A549 (cell line): ENCODE measurements at regions not wholly inside any gene's neighbourhood (a gene's known extent, or its start where the extent isn't known, plus 50 kb on each side); places are given as distances from the start of the nearest gene placed in this dataset.

Experiments
- ATAC-seq, 2 experiments: fragments of 200-7000 bp in 1 of 2; fragments of >200 bp in 1 of 2; cut with Nextera tagmentation in 1 of 2; cut with Tn5 transposase in 1 of 2; 3 replicates each; pipeline versions ENCODE4 v1.8.0 to v1.9.1; 2018 to 2020; ENCODE audit warnings: mild to moderate bottlenecking in 1 of 2, moderate library complexity in 1 of 2
- CTCF ChIA-PET: fragments of 300-600 bp; sonication (Branson Sonifier 250); formaldehyde crosslinking; extraction: SDS; loops from one replicate; lab custom pipeline; 2021; ENCODE audit warnings: antibody characterized with exemption, inconsistent platforms; lab: Yijun Ruan, JAX
- POLR2A ChIA-PET: fragments of 350-600 bp; formaldehyde crosslinking; extraction: SDS; loops from one replicate; lab custom pipeline; 2021; ENCODE audit warnings: antibody characterized with exemption, inconsistent platforms; lab: Yijun Ruan, JAX
- DNase-seq, 2 experiments: peaks; one replicate each; pipeline versions ENCODE4 v3.0.0 to v3.0.0-alpha.2; 2011 to 2016; ENCODE audit warnings: low read depth in 1 of 2, low spot score in 1 of 2
- FAIRE-seq: peaks from 2 replicates; lab custom pipeline; 2011; peaks lifted over from hg19 to GRCh38; lab: Jason Lieb, UNC
- H3K27ac ChIP-seq, 2 experiments: fragments of >200 bp; sonication (Bioruptor Twin); formaldehyde crosslinking; 3 replicates each; pipeline ENCODE4 v1.5.1; 2016 to 2017
- H3K4me1 ChIP-seq: fragments of >200 bp; sonication (Bioruptor Twin); formaldehyde crosslinking; 3 replicates; pipeline ENCODE4 v1.6.1; 2016
- H3K4me2 ChIP-seq: fragments of >200 bp; sonication (Bioruptor Twin); formaldehyde crosslinking; 3 replicates; pipeline ENCODE4 v1.6.1; 2016
- H3K4me3 ChIP-seq: fragments of >200 bp; sonication (Bioruptor Twin); formaldehyde crosslinking; 3 replicates; pipeline ENCODE4 v1.5.1; 2016
- H3K9me3 ChIP-seq: fragments of >200 bp; sonication (Bioruptor Twin); formaldehyde crosslinking; 3 replicates; pipeline ENCODE4 v1.6.1; 2016
- ATOH8 ChIP-seq: fragments of 250-450 bp; sonication (Bioruptor Pico); IDR thresholded peaks from 2 replicates; pipeline ENCODE4 v1.5.0; 2020; ENCODE audit warnings: low read depth, mild to moderate bottlenecking, moderate library complexity
- BHLHE40 ChIP-seq: IDR thresholded peaks from 2 replicates; pipeline ENCODE4 v1.6.1; 2012; ENCODE audit warnings: low read depth, low read length, inconsistent platforms
- CBX8 ChIP-seq: fragments of 200-600 bp; sonication (generic); IDR thresholded peaks from 2 replicates; pipeline ENCODE4 v1.6.1; 2016
- CHD4 ChIP-seq: fragments of 200-600 bp; sonication (generic); IDR thresholded peaks from 2 replicates; pipeline ENCODE4 v1.6.1; 2016; ENCODE audit warnings: antibody characterized with exemption, mild to moderate bottlenecking, borderline replicate concordance
- ESRRA ChIP-seq: fragments of 150-350 bp; IDR thresholded peaks from 2 replicates; pipeline ENCODE4 v1.6.1; 2014; ENCODE audit warnings: mild to moderate bottlenecking, low read length, borderline replicate concordance
- FOSL2 ChIP-seq, 2 experiments: fragments of 450-650 bp in 1 of 2; fragments of >200 bp in 1 of 2; sonication (Bioruptor Twin) in 1 of 2; formaldehyde crosslinking; IDR thresholded peaks; 2 replicates each; pipeline versions ENCODE4 v1.5.0 to v1.6.1; 2016 to 2020; ENCODE audit warnings: mild to moderate bottlenecking in 1 of 2, moderate library complexity in 1 of 2
- GATA3 ChIP-seq: IDR thresholded peaks from 2 replicates; pipeline ENCODE4 v1.6.1; 2012; ENCODE audit warnings: borderline replicate concordance
- HDAC2 ChIP-seq: fragments of 200-600 bp; sonication (generic); IDR thresholded peaks from 2 replicates; pipeline ENCODE4 v1.6.1; 2016
- HEYL ChIP-seq: fragments of 250-450 bp; sonication (Bioruptor Pico); IDR thresholded peaks from 2 replicates; pipeline ENCODE4 v1.8.0; 2021; ENCODE audit warnings: mild to moderate bottlenecking, moderate library complexity
- HOXB5 ChIP-seq: fragments of 250-450 bp; sonication (Bioruptor Pico); IDR thresholded peaks from 2 replicates; pipeline ENCODE4 v1.5.0; 2020; ENCODE audit warnings: mild to moderate bottlenecking, moderate library complexity
- KDM1A ChIP-seq: fragments of 200-600 bp; sonication (generic); IDR thresholded peaks from 2 replicates; pipeline ENCODE4 v1.6.1; 2016; ENCODE audit warnings: low read depth, mild to moderate bottlenecking
- MAX ChIP-seq: IDR thresholded peaks from 2 replicates; pipeline ENCODE4 v1.6.1; 2012
- MAZ ChIP-seq: fragments of 150-350 bp; IDR thresholded peaks from 2 replicates; pipeline ENCODE4 v1.6.1; 2014; ENCODE audit warnings: antibody characterized with exemption, low read depth, low read length, borderline replicate concordance
- NPAS2 ChIP-seq: fragments of 250-450 bp; sonication (Bioruptor Pico); IDR thresholded peaks from 2 replicates; pipeline ENCODE4 v1.8.0; 2022; ENCODE audit warnings: mild to moderate bottlenecking, moderate library complexity, borderline replicate concordance
- PHF8 ChIP-seq: fragments of 200-600 bp; sonication (generic); IDR thresholded peaks from 2 replicates; pipeline ENCODE4 v1.6.1; 2016; ENCODE audit warnings: low read depth, mild to moderate bottlenecking, antibody characterized with exemption, moderate library complexity, borderline replicate concordance
- POLR2A ChIP-seq: IDR thresholded peaks from 2 replicates; pipeline ENCODE4 v1.6.1; 2012; ENCODE audit warnings: mild to moderate bottlenecking, low read length
- RAD21 ChIP-seq, 2 experiments: fragments of >200 bp in 1 of 2; sonication (Bioruptor Twin) in 1 of 2; formaldehyde crosslinking in 1 of 2; IDR thresholded peaks in 1 of 2; conservative IDR thresholded peaks in 1 of 2; 2 replicates in 1 of 2; 3 replicates in 1 of 2; pipeline ENCODE4 v1.6.1; 2012 to 2018; ENCODE audit warnings: inconsistent platforms in 1 of 2
- RARB ChIP-seq: fragments of 250-450 bp; sonication (Bioruptor Pico); IDR thresholded peaks from 2 replicates; pipeline ENCODE4 v1.8.0; 2021; ENCODE audit warnings: mild to moderate bottlenecking, moderate library complexity
- RFX5 ChIP-seq: fragments of 450-650 bp; IDR thresholded peaks from 2 replicates; pipeline ENCODE4 v1.7.1; 2014; ENCODE audit warnings: antibody characterized with exemption, mild to moderate bottlenecking, moderate library complexity
- SMC3 ChIP-seq: fragments of >200 bp; sonication (Bioruptor Twin); formaldehyde crosslinking; IDR thresholded peaks from 3 replicates; pipeline ENCODE4 v1.6.1; 2018; ENCODE audit warnings: inconsistent platforms
- SREBF2 ChIP-seq: fragments of 450-650 bp; IDR thresholded peaks from 2 replicates; pipeline ENCODE4 v1.6.1; 2014; ENCODE audit warnings: mild to moderate bottlenecking, moderate library complexity
- TFCP2L1 ChIP-seq: fragments of 250-450 bp; sonication (Bioruptor Pico); IDR thresholded peaks from 2 replicates; pipeline ENCODE4 v1.5.0; 2021; ENCODE audit warnings: mild to moderate bottlenecking
- ZC3H11A ChIP-seq: fragments of 450-650 bp; IDR thresholded peaks from 2 replicates; pipeline ENCODE4 v1.6.1; 2014; ENCODE audit warnings: antibody characterized with exemption, mild to moderate bottlenecking
- ZSCAN20 ChIP-seq: fragments of 250-450 bp; sonication (Bioruptor Pico); IDR thresholded peaks from 2 replicates; pipeline ENCODE4 v1.8.0; 2022; ENCODE audit warnings: mild to moderate bottlenecking, moderate library complexity
- WGBS: methylation state at CpG from one replicate; pipeline ENCODE4 v1.1.6; 2017; ENCODE audit errors: missing lambda C conversion rate; 5-methylcytosine and 5-hydroxymethylcytosine counted together
- TF ChIP-seq, protein P1 (sequence below): fragments of 200-600 bp; sonication (generic); IDR thresholded peaks from 2 replicates; pipeline ENCODE4 v1.6.1; 2016; ENCODE audit warnings: antibody characterized with exemption, mild to moderate bottlenecking, moderate library complexity
- TF ChIP-seq, protein P2 (sequence below): fragments of 150-350 bp; IDR thresholded peaks from 2 replicates; pipeline ENCODE4 v1.6.1; 2014; ENCODE audit warnings: low read depth, mild to moderate bottlenecking, low read length
- TF ChIP-seq, protein P3 (sequence below): fragments of >200 bp; sonication (Bioruptor Twin); formaldehyde crosslinking; IDR thresholded peaks from 3 replicates; pipeline ENCODE4 v1.6.1; 2016

DNA sequence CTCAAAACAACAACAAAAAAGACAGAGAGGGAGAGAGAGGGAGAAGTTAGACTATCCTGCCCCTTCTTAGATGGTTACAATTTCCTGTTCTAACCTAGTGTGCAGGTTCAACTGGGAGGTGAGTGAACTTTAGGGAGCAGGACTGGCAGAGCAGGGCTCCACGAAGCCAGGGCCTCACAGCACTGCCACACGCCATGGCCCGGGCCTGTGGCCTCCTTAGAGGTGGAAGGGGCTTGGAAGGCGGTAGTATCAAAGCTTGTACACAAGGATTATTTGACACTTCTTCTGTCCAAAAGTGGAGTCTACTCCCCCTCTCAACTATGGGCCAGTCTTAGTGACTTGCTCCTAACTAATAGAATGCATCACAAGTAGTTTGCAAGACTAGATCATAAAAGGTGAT is 62.9 kb upstream of the TMEM72 start:
- H3K4me1 ChIP-seq = no peaks in the 10 kb centered on the region
- POLR2A ChIA-PET = no interaction called here
- 8% methylated on average over 4 of the region's 4 CpGs for WGBS
- H3K4me3 ChIP-seq = no peak overlapping the region
- no peak for ATAC-seq
- no peak overlapping the region for H3K4me2 ChIP-seq
- CTCF ChIA-PET = interaction anchor here (1.4 to 4.4 kb wide), 2 partner anchors 9 to 17 kb away, joined by 4 to 22 read pairs; no protein-coding TSS in a partner anchor
- no peak overlapping the region for H3K27ac ChIP-seq
- no peaks in the 10 kb centered on the region for H3K9me3 ChIP-seq
- no peak for DNase-seq
- FAIRE-seq = no peak
- no peak for TF ChIP-seq ESRRA
- TF ChIP-seq HOXB5 (CRISPR knock-in tag) = no peak
- TF ChIP-seq HDAC2 = no peak
- TF ChIP-seq SREBF2 = no peak
- no peak for TF ChIP-seq ATOH8 (CRISPR knock-in tag)
- no peak for TF ChIP-seq PHF8
- TF ChIP-seq KDM1A = no peak
- TF ChIP-seq SMC3 = no peak
- no peak for TF ChIP-seq POLR2A
- no peak for TF ChIP-seq BHLHE40
- no peak for TF ChIP-seq MAX
- TF ChIP-seq RAD21 (conservative IDR thresholded peaks at IDR 0.05 in 1 of 2, IDR thresholded peaks at IDR 0.05 in 1 of 2) = no peak
- no peak for TF ChIP-seq GATA3
- TF ChIP-seq, protein P1, sequence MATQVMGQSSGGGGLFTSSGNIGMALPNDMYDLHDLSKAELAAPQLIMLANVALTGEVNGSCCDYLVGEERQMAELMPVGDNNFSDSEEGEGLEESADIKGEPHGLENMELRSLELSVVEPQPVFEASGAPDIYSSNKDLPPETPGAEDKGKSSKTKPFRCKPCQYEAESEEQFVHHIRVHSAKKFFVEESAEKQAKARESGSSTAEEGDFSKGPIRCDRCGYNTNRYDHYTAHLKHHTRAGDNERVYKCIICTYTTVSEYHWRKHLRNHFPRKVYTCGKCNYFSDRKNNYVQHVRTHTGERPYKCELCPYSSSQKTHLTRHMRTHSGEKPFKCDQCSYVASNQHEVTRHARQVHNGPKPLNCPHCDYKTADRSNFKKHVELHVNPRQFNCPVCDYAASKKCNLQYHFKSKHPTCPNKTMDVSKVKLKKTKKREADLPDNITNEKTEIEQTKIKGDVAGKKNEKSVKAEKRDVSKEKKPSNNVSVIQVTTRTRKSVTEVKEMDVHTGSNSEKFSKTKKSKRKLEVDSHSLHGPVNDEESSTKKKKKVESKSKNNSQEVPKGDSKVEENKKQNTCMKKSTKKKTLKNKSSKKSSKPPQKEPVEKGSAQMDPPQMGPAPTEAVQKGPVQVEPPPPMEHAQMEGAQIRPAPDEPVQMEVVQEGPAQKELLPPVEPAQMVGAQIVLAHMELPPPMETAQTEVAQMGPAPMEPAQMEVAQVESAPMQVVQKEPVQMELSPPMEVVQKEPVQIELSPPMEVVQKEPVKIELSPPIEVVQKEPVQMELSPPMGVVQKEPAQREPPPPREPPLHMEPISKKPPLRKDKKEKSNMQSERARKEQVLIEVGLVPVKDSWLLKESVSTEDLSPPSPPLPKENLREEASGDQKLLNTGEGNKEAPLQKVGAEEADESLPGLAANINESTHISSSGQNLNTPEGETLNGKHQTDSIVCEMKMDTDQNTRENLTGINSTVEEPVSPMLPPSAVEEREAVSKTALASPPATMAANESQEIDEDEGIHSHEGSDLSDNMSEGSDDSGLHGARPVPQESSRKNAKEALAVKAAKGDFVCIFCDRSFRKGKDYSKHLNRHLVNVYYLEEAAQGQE = no peak
- TF ChIP-seq RFX5 = no peak
- no peak for TF ChIP-seq ZC3H11A
- TF ChIP-seq HEYL = no peak

DNA sequence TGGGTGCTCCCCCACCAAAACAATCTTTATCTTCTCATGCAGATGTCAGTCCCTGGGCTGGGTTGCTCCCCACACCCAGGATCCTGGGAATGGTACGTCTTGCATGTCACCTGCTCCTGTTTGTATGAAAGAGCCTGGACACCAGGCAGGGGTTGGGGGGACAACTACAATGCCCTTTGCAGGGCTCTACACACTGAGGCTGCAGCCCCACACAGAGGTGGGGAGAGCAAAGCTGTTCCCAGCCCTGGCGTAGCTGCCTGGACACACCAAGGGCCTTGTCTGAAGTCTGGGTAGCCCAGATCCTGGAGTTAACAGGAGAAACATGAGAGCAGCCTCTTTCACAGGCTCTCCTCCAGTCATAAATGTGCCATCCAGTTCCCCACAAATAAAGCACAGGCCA is 61.2 kb upstream of the TMEM72 start:
- no peak for DNase-seq
- 33% methylated on average over 2 of the region's 2 CpGs for WGBS
- TF ChIP-seq, protein P2, sequence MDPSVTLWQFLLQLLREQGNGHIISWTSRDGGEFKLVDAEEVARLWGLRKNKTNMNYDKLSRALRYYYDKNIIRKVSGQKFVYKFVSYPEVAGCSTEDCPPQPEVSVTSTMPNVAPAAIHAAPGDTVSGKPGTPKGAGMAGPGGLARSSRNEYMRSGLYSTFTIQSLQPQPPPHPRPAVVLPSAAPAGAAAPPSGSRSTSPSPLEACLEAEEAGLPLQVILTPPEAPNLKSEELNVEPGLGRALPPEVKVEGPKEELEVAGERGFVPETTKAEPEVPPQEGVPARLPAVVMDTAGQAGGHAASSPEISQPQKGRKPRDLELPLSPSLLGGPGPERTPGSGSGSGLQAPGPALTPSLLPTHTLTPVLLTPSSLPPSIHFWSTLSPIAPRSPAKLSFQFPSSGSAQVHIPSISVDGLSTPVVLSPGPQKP = no peak
- TF ChIP-seq TFCP2L1 (CRISPR knock-in tag) (no peak), NPAS2 (CRISPR knock-in tag) (no peak)
- TF ChIP-seq, all 56 proteins: peak for 0
- Histone ChIP-seq H3K9me3 (no peaks in the 10 kb centered on the region), H3K27ac (no peak overlapping the region), H3K4me1 (no peaks in the 10 kb centered on the region), H3K4me3 (no peak overlapping the region), H3K4me2 (no peak overlapping the region)
- ATAC-seq = no peak
- POLR2A ChIA-PET = no interaction called here
- FAIRE-seq = no peak
- CTCF ChIA-PET = no interaction called here

- FAIRE-seq (no peak), ATAC-seq (no peak), DNase-seq (no peak)
- TF ChIP-seq CHD4 (no peak), FOSL2 (IDR thresholded peaks at IDR 0.05) (no peak), FOSL2 (CRISPR knock-in tag; IDR thresholded peaks at IDR 0.05) (no peak), MAZ (no peak), GATA3 (no peak), RARB (no peak), ZSCAN20 (CRISPR knock-in tag) (no peak), CBX8 (no peak), SREBF2 (no peak), PHF8 (no peak)
- TF ChIP-seq, protein P3, sequence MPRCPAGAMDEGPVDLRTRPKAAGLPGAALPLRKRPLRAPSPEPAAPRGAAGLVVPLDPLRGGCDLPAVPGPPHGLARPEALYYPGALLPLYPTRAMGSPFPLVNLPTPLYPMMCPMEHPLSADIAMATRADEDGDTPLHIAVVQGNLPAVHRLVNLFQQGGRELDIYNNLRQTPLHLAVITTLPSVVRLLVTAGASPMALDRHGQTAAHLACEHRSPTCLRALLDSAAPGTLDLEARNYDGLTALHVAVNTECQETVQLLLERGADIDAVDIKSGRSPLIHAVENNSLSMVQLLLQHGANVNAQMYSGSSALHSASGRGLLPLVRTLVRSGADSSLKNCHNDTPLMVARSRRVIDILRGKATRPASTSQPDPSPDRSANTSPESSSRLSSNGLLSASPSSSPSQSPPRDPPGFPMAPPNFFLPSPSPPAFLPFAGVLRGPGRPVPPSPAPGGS = no peak
- ChIA-PET POLR2A (no interaction called here), CTCF (no interaction called here)
- Histone ChIP-seq H3K9me3 (no peaks in the 10 kb centered on the region), H3K27ac (no peak overlapping the region), H3K4me2 (no peak overlapping the region), H3K4me1 (no peaks in the 10 kb centered on the region), H3K4me3 (no peak overlapping the region)
- 26% methylated on average over 8 of the region's 8 CpGs for WGBS
Measured at GRCh38 chr10:44850356-44850934, 60.7 kb upstream of the TMEM72 start.
